ENCODE measurements at regions not wholly inside any gene's neighbourhood (a gene's known extent, or its start where the extent isn't known, plus 50 kb on each side); places are given as distances from the start of the nearest gene placed in this dataset.

DNA sequence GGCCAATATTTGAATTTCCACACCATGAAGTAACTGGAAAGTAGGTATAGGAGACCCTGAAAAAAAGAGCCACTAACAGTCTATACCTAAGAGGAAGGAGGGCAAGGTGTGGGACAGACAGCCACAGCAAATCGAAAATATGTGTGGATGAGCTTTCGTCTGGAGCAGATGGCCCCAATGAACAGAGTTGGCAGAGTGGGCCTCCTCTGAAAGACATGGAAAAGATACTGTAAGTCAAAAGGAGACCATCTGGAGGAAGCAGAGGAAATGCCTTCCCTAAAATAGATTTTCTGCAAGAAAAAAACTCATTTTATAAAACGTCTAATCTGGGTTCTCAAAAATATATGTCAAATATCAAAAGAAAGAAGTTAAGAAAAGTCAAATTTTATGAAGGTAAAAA, 157.2 kb upstream of the PRKD1 start:
- H3K4me1 ChIP-seq (ENCODE audit: insufficient read depth, low read length) = no peaks in the 10 kb centered on the region
- DNase-seq = no peak
- no peaks in the 10 kb centered on the region for H3K9me2 ChIP-seq (replicated peaks; ENCODE audit: low read length)
- no peak overlapping the region for H3K27ac ChIP-seq (ENCODE audit: low read length)
- H3K27me3 ChIP-seq (ENCODE audit: low read length) = peaks cover 18% of the 10 kb centered on the region; the same call in 1 of the 2 replicates
- CTCF ChIA-PET = no interaction called here
- no peak overlapping the region for H2AFZ ChIP-seq (ENCODE audit: low read length)
- H3K79me2 ChIP-seq (ENCODE audit: low read length) = no peaks in the 10 kb centered on the region
- no peak for ATAC-seq
- no peaks in the 10 kb centered on the region for H3K36me3 ChIP-seq (ENCODE audit: low read depth, low read length)
- no peak overlapping the region for H3K4me3 ChIP-seq (ENCODE audit: low read length)
- no peaks in the 10 kb centered on the region for H3F3A ChIP-seq (ENCODE audit: low read length, unreplicated experiment)
- no peak for TF ChIP-seq EZH2 (IDR thresholded peaks at IDR 0.05; ENCODE audit: low read length, unreplicated experiment)
- TF ChIP-seq, protein P1, sequence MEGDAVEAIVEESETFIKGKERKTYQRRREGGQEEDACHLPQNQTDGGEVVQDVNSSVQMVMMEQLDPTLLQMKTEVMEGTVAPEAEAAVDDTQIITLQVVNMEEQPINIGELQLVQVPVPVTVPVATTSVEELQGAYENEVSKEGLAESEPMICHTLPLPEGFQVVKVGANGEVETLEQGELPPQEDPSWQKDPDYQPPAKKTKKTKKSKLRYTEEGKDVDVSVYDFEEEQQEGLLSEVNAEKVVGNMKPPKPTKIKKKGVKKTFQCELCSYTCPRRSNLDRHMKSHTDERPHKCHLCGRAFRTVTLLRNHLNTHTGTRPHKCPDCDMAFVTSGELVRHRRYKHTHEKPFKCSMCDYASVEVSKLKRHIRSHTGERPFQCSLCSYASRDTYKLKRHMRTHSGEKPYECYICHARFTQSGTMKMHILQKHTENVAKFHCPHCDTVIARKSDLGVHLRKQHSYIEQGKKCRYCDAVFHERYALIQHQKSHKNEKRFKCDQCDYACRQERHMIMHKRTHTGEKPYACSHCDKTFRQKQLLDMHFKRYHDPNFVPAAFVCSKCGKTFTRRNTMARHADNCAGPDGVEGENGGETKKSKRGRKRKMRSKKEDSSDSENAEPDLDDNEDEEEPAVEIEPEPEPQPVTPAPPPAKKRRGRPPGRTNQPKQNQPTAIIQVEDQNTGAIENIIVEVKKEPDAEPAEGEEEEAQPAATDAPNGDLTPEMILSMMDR (conservative IDR thresholded peaks at IDR 0.05; ENCODE audit: low read depth, low read length) = no peak
- no peak for TF ChIP-seq EZH2phosphoT487 (IDR thresholded peaks at IDR 0.05; ENCODE audit: borderline replicate concordance, low read length)
- H3K4me2 ChIP-seq (ENCODE audit: low read length) = no peak overlapping the region
- POLR2A ChIA-PET (ENCODE audit: unreplicated experiment) = no interaction called here
- H4K20me1 ChIP-seq (ENCODE audit: low read length) = no peaks in the 10 kb centered on the region
- intact Hi-C loops (cut with micrococcal nuclease) = no loop called here
- no peak overlapping the region for H3K9ac ChIP-seq (ENCODE audit: low read length)
- no peaks in the 10 kb centered on the region for H3K9me3 ChIP-seq (ENCODE audit: low read length)
- no TSS peak for BruUV-seq (replicated peaks)

GRCh38 chr14:30085943-30086342, 158.3 kb upstream of the PRKD1 start:
- Histone ChIP-seq H3K27ac (ENCODE audit: low read length) (no peak overlapping the region), H3F3A (ENCODE audit: low read length, unreplicated experiment) (no peaks in the 10 kb centered on the region), H3K4me3 (ENCODE audit: low read length) (no peak overlapping the region), H3K9ac (ENCODE audit: low read length) (no peak overlapping the region), H3K79me2 (ENCODE audit: low read length) (no peaks in the 10 kb centered on the region), H3K9me2 (replicated peaks; ENCODE audit: low read length) (no peaks in the 10 kb centered on the region), H3K9me3 (ENCODE audit: low read length) (no peaks in the 10 kb centered on the region), H3K27me3 (ENCODE audit: low read length) (peaks cover 15% of the 10 kb centered on the region; the same call in 1 of the 2 replicates), H3K4me1 (ENCODE audit: insufficient read depth, low read length) (no peaks in the 10 kb centered on the region), H2AFZ (ENCODE audit: low read length) (no peak overlapping the region), H3K36me3 (ENCODE audit: low read depth, low read length) (no peaks in the 10 kb centered on the region), H3K4me2 (ENCODE audit: low read length) (no peak overlapping the region), H4K20me1 (ENCODE audit: low read length) (no peaks in the 10 kb centered on the region)
- TF ChIP-seq EZH2 (IDR thresholded peaks at IDR 0.05; ENCODE audit: low read length, unreplicated experiment) (no peak), EZH2phosphoT487 (IDR thresholded peaks at IDR 0.05; ENCODE audit: borderline replicate concordance, low read length) (no peak)
- TF ChIP-seq, protein P1 (conservative IDR thresholded peaks at IDR 0.05; ENCODE audit: low read depth, low read length) = no peak
- BruUV-seq (replicated peaks) = no TSS peak
- DNase-seq = no peak
- no peak for ATAC-seq
- POLR2A ChIA-PET (ENCODE audit: unreplicated experiment) = no interaction called here
- CTCF ChIA-PET = no interaction called here
- intact Hi-C loops (cut with micrococcal nuclease) = no loop called here

DNA sequence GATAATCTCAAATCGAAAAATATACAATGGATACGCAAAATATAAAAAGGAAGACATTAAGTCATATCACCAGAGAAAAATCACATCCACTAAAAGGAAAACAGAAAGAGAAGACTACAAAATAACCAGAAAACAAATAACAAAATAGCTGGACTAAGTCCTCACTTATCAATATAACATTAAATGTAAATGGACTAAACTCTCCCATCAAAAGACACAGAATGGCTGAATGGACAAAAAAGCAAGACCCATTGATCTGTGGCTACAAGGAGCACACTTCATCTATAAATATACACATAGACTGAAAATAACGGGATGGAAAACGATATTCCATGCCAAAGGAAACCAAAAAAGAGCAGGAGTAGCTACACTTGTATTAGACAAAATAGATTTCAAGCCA, 161.0 kb upstream of the PRKD1 start:
- Histone ChIP-seq H3K9me3 (ENCODE audit: low read length) (no peaks in the 10 kb centered on the region), H3K4me2 (ENCODE audit: low read length) (no peak overlapping the region), H3K36me3 (ENCODE audit: low read depth, low read length) (no peaks in the 10 kb centered on the region), H2AFZ (ENCODE audit: low read length) (no peak overlapping the region), H3K79me2 (ENCODE audit: low read length) (no peaks in the 10 kb centered on the region), H3K4me3 (ENCODE audit: low read length) (no peak overlapping the region), H3K27ac (ENCODE audit: low read length) (no peak overlapping the region), H3F3A (ENCODE audit: low read length, unreplicated experiment) (no peaks in the 10 kb centered on the region), H4K20me1 (ENCODE audit: low read length) (no peaks in the 10 kb centered on the region), H3K4me1 (ENCODE audit: insufficient read depth, low read length) (no peaks in the 10 kb centered on the region), H3K9ac (ENCODE audit: low read length) (no peak overlapping the region), H3K27me3 (ENCODE audit: low read length) (peaks cover 3% of the 10 kb centered on the region; the same call in 1 of the 2 replicates), H3K9me2 (replicated peaks; ENCODE audit: low read length) (no peaks in the 10 kb centered on the region)
- ChIA-PET CTCF (no interaction called here), POLR2A (ENCODE audit: unreplicated experiment) (no interaction called here)
- no TSS peak for BruUV-seq (replicated peaks)
- DNase-seq (no peak), ATAC-seq (no peak)
- TF ChIP-seq EZH2 (IDR thresholded peaks at IDR 0.05; ENCODE audit: low read length, unreplicated experiment) = no peak
- no peak for TF ChIP-seq EZH2phosphoT487 (IDR thresholded peaks at IDR 0.05; ENCODE audit: borderline replicate concordance, low read length)
- TF ChIP-seq, protein P1 (conservative IDR thresholded peaks at IDR 0.05; ENCODE audit: low read depth, low read length) = no peak
- intact Hi-C loops (cut with micrococcal nuclease) = no loop called here
